ENCODE measurements at regions not wholly inside any gene's neighbourhood (a gene's known extent, or its start where the extent isn't known, plus 50 kb on each side); places are given as distances from the start of the nearest gene placed in this dataset.

DNA sequence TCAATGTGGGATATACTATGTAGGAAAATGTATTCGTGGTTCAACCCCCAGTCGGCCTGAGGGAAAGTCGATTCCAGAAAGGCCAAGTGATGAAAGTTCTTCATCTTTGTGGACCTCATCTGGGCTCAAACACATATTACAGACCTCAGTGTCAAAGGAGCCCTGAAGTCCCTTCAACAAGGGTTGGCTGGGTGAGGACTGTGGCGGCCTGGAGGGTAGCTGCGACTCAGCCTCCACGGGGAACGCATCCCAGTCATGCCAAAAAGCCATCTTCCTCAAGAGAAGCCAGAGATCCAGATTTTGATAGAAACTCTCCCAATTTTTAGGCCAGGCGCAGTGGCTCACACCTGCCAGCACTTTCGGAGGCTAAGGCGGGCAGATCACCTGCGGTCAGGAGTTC lies 158.6 kb upstream of the PTPN1 start:
- BruUV-seq (replicated peaks): no TSS peak
- Histone ChIP-seq H3K9me3 (replicated peaks; ENCODE audit: control insufficient read depth, insufficient read depth, low read length) (no peaks in the 10 kb centered on the region), H2AFZ (ENCODE audit: low read depth, low read length) (no peak overlapping the region), H3K9ac (replicated peaks; ENCODE audit: extremely low read depth, insufficient read depth, low read length) (no peak overlapping the region), H4K20me1 (replicated peaks; ENCODE audit: control insufficient read depth, extremely low read depth, insufficient read depth, low read length) (no peaks in the 10 kb centered on the region), H3K27me3 (ENCODE audit: control insufficient read depth in 2 of 2, insufficient read depth in 2 of 2, low read length in 2 of 2) (peaks cover 4 to 5% of the 10 kb centered on the region in 2 experiments), H3K9me1 (replicated peaks; ENCODE audit: control insufficient read depth, extremely low read depth, insufficient read depth, low read length) (no peaks in the 10 kb centered on the region), H3K79me2 (ENCODE audit: control insufficient read depth, insufficient read depth, low read length) (no peaks in the 10 kb centered on the region), H3K36me3 (ENCODE audit: control insufficient read depth in 2 of 2, extremely low read depth in 1 of 2, insufficient read depth in 2 of 2, low read length in 2 of 2) (no peaks in the 10 kb centered on the region), H3K4me3 (replicated peaks in 1 of 3; ENCODE audit: insufficient read depth in 1 of 3, low read depth in 1 of 3, low read length in 3 of 3) (no peak overlapping the region), H3K4me1 (ENCODE audit: control insufficient read depth, extremely low read depth, insufficient read depth, low read length) (peaks cover 8% of the 10 kb centered on the region), H3K27ac (ENCODE audit: insufficient read depth, low read depth, low read length) (no peak overlapping the region), H3K4me2 (ENCODE audit: insufficient read depth, low read length) (no peak overlapping the region)
- DNase-seq (ENCODE audit: low read depth, low spot score) (no peak), FAIRE-seq (no peak)
- CTCF ChIA-PET: no interaction called here
- intact Hi-C loops (cut with micrococcal nuclease): no loop called here
- dilution Hi-C loops (cut with MboI; ENCODE audit: extremely low pct_ligation_motif_present, low sequenced_read_pairs): no loop called here
- POLR2A ChIA-PET: no interaction called here
- TF ChIP-seq POLR2A (IDR thresholded peaks at IDR 0.05; ENCODE audit: low read depth, low read length) (no peak), POLR2AphosphoS5 (IDR thresholded peaks at IDR 0.05; ENCODE audit: insufficient read depth, low read depth, low read length) (no peak), FOS (IDR thresholded peaks at IDR 0.05; ENCODE audit: borderline replicate concordance, insufficient read depth, low read length) (no peak), MAX (IDR thresholded peaks at IDR 0.05; ENCODE audit: insufficient read depth, insufficient read length) (no peak), MYC (IDR thresholded peaks at IDR 0.05; ENCODE audit: low read depth, low read length) (no peak), GATA2 (IDR thresholded peaks at IDR 0.05; ENCODE audit: insufficient read depth, insufficient read length, low read depth, low read length) (no peak), JUN (IDR thresholded peaks at IDR 0.05; ENCODE audit: borderline replicate concordance, insufficient read depth, insufficient read length, low read depth) (no peak), EZH2 (IDR thresholded peaks at IDR 0.05; ENCODE audit: borderline replicate concordance, low read depth, low read length, severe bottlenecking) (no peak)
- TF ChIP-seq, protein P1, sequence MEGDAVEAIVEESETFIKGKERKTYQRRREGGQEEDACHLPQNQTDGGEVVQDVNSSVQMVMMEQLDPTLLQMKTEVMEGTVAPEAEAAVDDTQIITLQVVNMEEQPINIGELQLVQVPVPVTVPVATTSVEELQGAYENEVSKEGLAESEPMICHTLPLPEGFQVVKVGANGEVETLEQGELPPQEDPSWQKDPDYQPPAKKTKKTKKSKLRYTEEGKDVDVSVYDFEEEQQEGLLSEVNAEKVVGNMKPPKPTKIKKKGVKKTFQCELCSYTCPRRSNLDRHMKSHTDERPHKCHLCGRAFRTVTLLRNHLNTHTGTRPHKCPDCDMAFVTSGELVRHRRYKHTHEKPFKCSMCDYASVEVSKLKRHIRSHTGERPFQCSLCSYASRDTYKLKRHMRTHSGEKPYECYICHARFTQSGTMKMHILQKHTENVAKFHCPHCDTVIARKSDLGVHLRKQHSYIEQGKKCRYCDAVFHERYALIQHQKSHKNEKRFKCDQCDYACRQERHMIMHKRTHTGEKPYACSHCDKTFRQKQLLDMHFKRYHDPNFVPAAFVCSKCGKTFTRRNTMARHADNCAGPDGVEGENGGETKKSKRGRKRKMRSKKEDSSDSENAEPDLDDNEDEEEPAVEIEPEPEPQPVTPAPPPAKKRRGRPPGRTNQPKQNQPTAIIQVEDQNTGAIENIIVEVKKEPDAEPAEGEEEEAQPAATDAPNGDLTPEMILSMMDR (IDR thresholded peaks at IDR 0.05; ENCODE audit: extremely low read depth in 1 of 2, insufficient read depth in 1 of 2, low read depth in 1 of 2, low read length in 2 of 2): no peak

Data from endothelial cell of umbilical vein (primary cell).